ENCODE measurements at regions not wholly inside any gene's neighbourhood (a gene's known extent, or its start where the extent isn't known, plus 50 kb on each side); places are given as distances from the start of the nearest gene placed in this dataset.

- Histone ChIP-seq H3K27ac (no peak overlapping the region), H3K9me3 (no peaks in the 10 kb centered on the region), H3K27me3 (no peaks in the 10 kb centered on the region), H3K4me3 (no peak overlapping the region), H3K4me1 (no peaks in the 10 kb centered on the region), H3K36me3 (no peaks in the 10 kb centered on the region)
- TF ChIP-seq POLR2A (IDR thresholded peaks at IDR 0.05) (no peak), CTCF (IDR thresholded peaks at IDR 0.05) (no peak)
- DNase-seq: no peak
- intact Hi-C loops (cut with DNase I): no loop called here
- WGBS, 2 donors: 75 to 96% methylated on average over 3 of the region's 3 CpGs
These were observed 315.9 kb upstream of the SEMA6D start for GRCh38 chr15:47401427-47401826.

DNA sequence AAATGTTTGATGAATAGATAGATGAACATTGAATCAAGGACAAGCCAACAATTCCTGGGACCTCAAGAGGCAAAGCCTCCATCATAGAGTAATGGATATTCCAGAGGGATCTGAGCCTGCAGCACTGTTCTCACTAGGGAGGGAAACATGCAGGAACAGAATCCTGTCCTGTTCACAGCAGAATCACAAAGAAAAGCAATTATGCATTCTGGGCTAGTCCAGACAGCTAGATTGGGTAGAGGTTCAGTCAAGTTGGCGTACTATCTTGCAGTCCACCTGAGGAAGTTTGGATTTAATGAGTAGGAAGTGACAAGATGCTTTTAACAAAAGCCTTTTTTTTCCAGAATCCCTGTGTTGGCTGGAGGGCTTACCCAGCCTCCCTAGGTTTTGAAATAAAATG lies 314.5 kb upstream of the SEMA6D start:
- Histone ChIP-seq H3K4me1 (no peaks in the 10 kb centered on the region), H3K9me3 (no peaks in the 10 kb centered on the region), H3K27me3 (no peaks in the 10 kb centered on the region), H3K4me3 (no peak overlapping the region), H3K27ac (no peak overlapping the region), H3K36me3 (no peaks in the 10 kb centered on the region)
- 29 to 50% methylated on average over 1 of the region's 1 CpG for WGBS, 2 donors
- no peak for DNase-seq
- intact Hi-C loops (cut with DNase I): no loop called here
- TF ChIP-seq POLR2A (IDR thresholded peaks at IDR 0.05): no peak

GRCh38 chr15:47404877-47405276 lies 312.4 kb upstream of the SEMA6D start:
- no peak overlapping the region for H3K4me3 ChIP-seq
- no peak for TF ChIP-seq CTCF (IDR thresholded peaks at IDR 0.05)
- TF ChIP-seq POLR2A (IDR thresholded peaks at IDR 0.05): no peak
- H3K4me1 ChIP-seq: peaks cover 0 to 11% (median 0%) of the 10 kb centered on the region in 3 donors
- no peaks in the 10 kb centered on the region for H3K9me3 ChIP-seq
- no peaks in the 10 kb centered on the region for H3K27me3 ChIP-seq
- H3K27ac ChIP-seq: no peak overlapping the region
- DNase-seq: no peak
- intact Hi-C loops (cut with DNase I): no loop called here
- H3K36me3 ChIP-seq: no peaks in the 10 kb centered on the region
- 82 to 83% methylated on average over 3 of the region's 3 CpGs for WGBS, 2 donors

DNA sequence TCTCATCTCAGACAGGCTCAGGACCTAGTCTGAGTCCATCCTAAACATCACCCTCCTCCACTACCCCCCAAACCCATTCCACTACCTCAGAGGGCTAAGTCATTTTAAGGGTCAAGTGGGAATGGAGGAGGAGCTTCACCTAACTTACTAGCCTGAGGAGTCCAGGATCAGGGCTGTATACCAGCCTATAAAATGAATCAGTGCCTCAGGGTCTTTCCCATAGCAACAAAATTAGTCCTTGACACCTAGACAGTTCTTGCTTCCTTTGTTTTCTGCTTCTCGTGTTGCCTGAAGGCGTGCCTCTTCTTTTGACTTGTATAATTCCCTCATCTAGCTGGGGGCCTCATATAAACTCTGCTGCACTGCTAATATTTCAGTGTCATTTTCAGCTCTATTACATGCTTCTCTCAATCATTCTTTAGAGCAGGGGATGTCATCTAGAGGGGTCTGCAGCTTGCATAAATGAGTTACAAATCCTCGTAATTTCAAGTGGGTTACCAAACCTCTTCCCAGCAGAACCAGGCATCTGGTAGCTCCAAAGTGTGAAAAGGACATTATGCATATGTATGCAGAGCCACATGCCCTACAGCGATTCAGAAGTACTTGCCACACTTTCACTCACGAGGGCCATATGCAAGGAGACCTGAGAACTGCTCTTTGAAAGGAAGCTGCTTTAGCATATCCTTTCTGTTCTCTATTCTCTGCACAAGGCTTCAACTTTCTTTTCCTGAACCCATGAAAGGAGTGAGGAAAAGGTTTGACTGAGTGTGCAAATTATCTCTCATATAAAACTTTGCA lies 311.7 kb upstream of the SEMA6D start:
- Histone ChIP-seq H3K27me3 (no peaks in the 10 kb centered on the region), H3K4me1 (peaks cover 0 to 13% (median 0%) of the 10 kb centered on the region in 3 donors), H3K4me3 (no peak overlapping the region), H3K27ac (no peak overlapping the region), H3K36me3 (no peaks in the 10 kb centered on the region), H3K9me3 (no peaks in the 10 kb centered on the region)
- 63 to 80% methylated on average over 5 of the region's 5 CpGs for WGBS, 2 donors
- TF ChIP-seq POLR2A (IDR thresholded peaks at IDR 0.05) (no peak), CTCF (IDR thresholded peaks at IDR 0.05) (no peak)
- intact Hi-C loops (cut with DNase I): no loop called here
- DNase-seq: no peak

DNA sequence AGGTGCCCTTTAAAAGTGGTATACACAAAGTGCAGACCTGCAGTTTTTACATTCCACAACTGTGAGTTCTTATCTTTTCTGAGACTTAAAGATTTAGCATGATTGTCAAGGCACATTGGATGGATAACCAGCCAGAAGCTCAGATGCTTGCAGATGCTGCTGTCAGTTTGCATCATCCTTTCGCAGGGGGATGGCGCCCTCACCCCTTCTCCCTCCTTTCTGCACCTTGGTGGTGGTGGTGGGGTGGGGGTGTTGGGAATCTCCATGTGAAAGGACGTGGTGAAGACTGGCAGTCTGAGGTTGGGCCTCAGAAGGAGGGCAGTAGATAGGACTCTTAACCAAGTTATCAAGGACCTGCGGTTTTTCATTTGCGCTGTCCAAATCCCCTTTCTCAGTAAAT lies 309.6 kb upstream of the SEMA6D start:
- H3K4me3 ChIP-seq: no peak overlapping the region
- H3K27ac ChIP-seq: no peak overlapping the region
- H3K9me3 ChIP-seq: no peaks in the 10 kb centered on the region
- TF ChIP-seq POLR2A (IDR thresholded peaks at IDR 0.05) (no peak), CTCF (IDR thresholded peaks at IDR 0.05) (no peak)
- no peaks in the 10 kb centered on the region for H3K27me3 ChIP-seq
- 85 to 86% methylated on average over 3 to 5 of the region's 5 CpGs for WGBS, 2 donors
- intact Hi-C loops (cut with DNase I): no loop called here
- H3K4me1 ChIP-seq: peaks cover 0 to 22% (median 0%) of the 10 kb centered on the region in 3 donors
- no peak for DNase-seq
- H3K36me3 ChIP-seq: no peaks in the 10 kb centered on the region

Measured in esophagus squamous epithelium (tissue), 5 donors.